Myocyte (in vitro differentiated cells): ENCODE measurements at regions not wholly inside any gene's neighbourhood (a gene's known extent, or its start where the extent isn't known, plus 50 kb on each side); places are given as distances from the start of the nearest gene placed in this dataset.
"Not testable (repeated sequence)": the region's sequence is repeated elsewhere in the genome, so short reads cannot be mapped to it uniquely, and the experiment has no call there.

Source experiments
- DNase-seq: peaks from one replicate; pipeline ENCODE4 v3.0.0-alpha.2; 2012; ENCODE audit warnings: low read depth

- DNase-seq, result no peak
These were observed 64.7 kb upstream of the CCDC39 start for GRCh38 chr3:180743813-180744590.

- no peak for DNase-seq
These were observed 68.6 kb upstream of the CCDC39 start for GRCh38 chr3:180747805-180748361.

- DNase-seq, result no peak
These were observed 70.0 kb upstream of the CCDC39 start for GRCh38 chr3:180749322-180749721.

- no peak for DNase-seq
These were observed 70.5 kb upstream of the CCDC39 start for GRCh38 chr3:180749796-180750195.

- no peak for DNase-seq
These were observed 76.3 kb upstream of the CCDC39 start for GRCh38 chr3:180755556-180755955.

- DNase-seq, result no peak
These were observed 83.6 kb upstream of the CCDC39 start for GRCh38 chr3:180762866-180763265.

GRCh38 chr3:180764481-180764880, 85.2 kb upstream of the CCDC39 start:
- no peak for DNase-seq

GRCh38 chr3:180770639-180771038, 91.3 kb upstream of the CCDC39 start:
- no peak for DNase-seq

- DNase-seq, result no peak
These were observed 97.1 kb upstream of the CCDC39 start for GRCh38 chr3:180776433-180776832.

GRCh38 chr3:180782195-180782984, 103.1 kb upstream of the CCDC39 start:
- DNase-seq, result no peak

- not testable (repeated sequence) for DNase-seq
These were observed 106.9 kb upstream of the CCDC39 start for GRCh38 chr3:180786227-180786626.

GRCh38 chr3:180789774-180790173, 110.5 kb upstream of the CCDC39 start:
- no peak for DNase-seq

GRCh38 chr3:180798197-180798596, 114.3 kb upstream of the FXR1 start:
- no peak for DNase-seq

- peak; percentile 54 for DNase-seq
These were observed 109.6 kb upstream of the FXR1 start for GRCh38 chr3:180802837-180803236.

GRCh38 chr3:180804916-180805315, 107.6 kb upstream of the FXR1 start:
- peak; percentile 81 for DNase-seq

GRCh38 chr3:180808823-180809575, 103.5 kb upstream of the FXR1 start:
- DNase-seq, result peak; percentile 68

GRCh38 chr3:180820400-180820799, 92.1 kb upstream of the FXR1 start:
- DNase-seq, result no peak

- no peak for DNase-seq
These were observed 86.5 kb upstream of the FXR1 start for GRCh38 chr3:180825964-180826363.

- DNase-seq, result no peak
These were observed 85.3 kb upstream of the FXR1 start for GRCh38 chr3:180827171-180827570.

GRCh38 chr3:180828001-180828720, 84.3 kb upstream of the FXR1 start:
- DNase-seq, result no peak
